ENCODE measurements at regions not wholly inside any gene's neighbourhood (a gene's known extent, or its start where the extent isn't known, plus 50 kb on each side); places are given as distances from the start of the nearest gene placed in this dataset.

- TF ChIP-seq POLR2A (IDR thresholded peaks at IDR 0.05) (no peak), CTCF (IDR thresholded peaks at IDR 0.05) (no peak)
These were observed 239.7 kb downstream of the TMEM121 start for GRCh38 chr14:105765893-105766614.
